ENCODE measurements at regions not wholly inside any gene's neighbourhood (a gene's known extent, or its start where the extent isn't known, plus 50 kb on each side); places are given as distances from the start of the nearest gene placed in this dataset.

GRCh38 chr7:80298201-80298600, 163.6 kb downstream of the GNAI1 start:
- TF ChIP-seq POLR2A (IDR thresholded peaks at IDR 0.05; ENCODE audit: low read length) = no peak
- TF ChIP-seq GATA1 (IDR thresholded peaks at IDR 0.05; ENCODE audit: low read depth, low read length) = no peak

All from erythroblast (primary cell).